ENCODE measurements at regions not wholly inside any gene's neighbourhood (a gene's known extent, or its start where the extent isn't known, plus 50 kb on each side); places are given as distances from the start of the nearest gene placed in this dataset.

DNA sequence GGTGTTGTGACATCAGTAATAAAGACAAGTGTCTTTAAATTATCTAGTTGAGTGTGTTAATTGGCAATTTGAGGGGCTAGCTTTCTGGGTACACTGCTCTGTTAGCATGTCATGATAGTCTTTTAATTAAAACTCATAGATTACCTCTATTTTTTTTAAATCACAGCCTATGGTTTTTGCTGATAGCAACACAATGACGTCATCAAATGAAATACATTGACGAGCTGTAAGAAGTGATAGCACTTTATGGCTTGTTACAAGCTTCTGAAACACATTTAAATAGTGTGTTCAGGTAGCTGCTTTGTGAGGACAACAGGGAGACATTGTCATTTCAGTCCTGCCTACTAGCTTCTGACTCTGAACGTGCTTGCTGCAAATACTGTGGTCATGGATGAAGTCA lies 600.5 kb upstream of the EDIL3 start (continued):
- TF ChIP-seq KDM1A (IDR thresholded peaks at IDR 0.05; ENCODE audit: borderline replicate concordance, low read length) (no peak), CEBPB (IDR thresholded peaks at IDR 0.05; ENCODE audit: low read depth, low read length) (no peak), ZNF274 (IDR thresholded peaks at IDR 0.05; ENCODE audit: borderline replicate concordance, extremely low read depth, low read length) (no peak), MAX (IDR thresholded peaks at IDR 0.05) (no peak)

All from H1 (cell line).